NCI-H128 (cell line): ENCODE measurements at regions not wholly inside any gene's neighbourhood (a gene's known extent, or its start where the extent isn't known, plus 50 kb on each side); places are given as distances from the start of the nearest gene placed in this dataset.

Experiments used
- DNase-seq: peaks from one replicate; lab custom pipeline; 2025; ENCODE audit not compliant: unreplicated experiment; lab: John Stamatoyannopoulos, UW

- no peak for DNase-seq
These were observed 275.9 kb downstream of the CDCA7 start for GRCh38 chr2:173630425-173631126.

DNA sequence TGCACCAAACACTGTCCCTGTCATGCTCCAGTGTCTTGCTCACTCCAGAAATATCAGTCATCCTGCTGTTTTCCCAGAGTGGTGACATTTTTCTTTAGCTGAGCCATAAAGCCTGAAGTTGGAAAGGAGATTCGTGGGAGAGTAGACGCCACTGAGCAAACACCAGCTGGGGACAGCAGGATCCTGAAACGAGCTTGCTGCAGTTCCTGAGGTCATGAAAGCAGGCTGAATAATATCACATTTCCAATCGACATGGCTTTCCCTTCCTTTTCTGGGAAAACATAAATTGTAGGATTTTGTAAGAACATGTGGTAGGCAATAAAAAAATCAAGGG, 276.4 kb downstream of the CDCA7 start:
- DNase-seq = no peak

DNA sequence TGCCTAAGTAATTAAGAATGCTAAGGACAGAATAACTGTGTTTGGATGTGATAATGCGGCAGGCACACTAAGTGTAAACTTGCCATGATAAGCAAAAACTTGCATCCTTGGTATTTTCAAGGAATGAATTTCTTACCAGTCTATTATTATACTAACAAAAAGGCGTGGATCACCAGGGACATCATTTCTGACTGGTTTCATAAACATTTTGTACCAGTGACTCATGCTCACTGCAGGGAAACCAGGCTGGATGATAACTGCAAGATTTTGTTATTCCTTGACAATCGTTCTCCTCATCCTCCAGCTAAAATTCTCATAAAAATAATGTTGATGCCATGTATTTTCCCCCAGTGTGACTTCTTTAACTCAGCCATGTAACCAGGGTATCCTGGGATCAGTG, 289.5 kb downstream of the CDCA7 start:
- no peak for DNase-seq

DNA sequence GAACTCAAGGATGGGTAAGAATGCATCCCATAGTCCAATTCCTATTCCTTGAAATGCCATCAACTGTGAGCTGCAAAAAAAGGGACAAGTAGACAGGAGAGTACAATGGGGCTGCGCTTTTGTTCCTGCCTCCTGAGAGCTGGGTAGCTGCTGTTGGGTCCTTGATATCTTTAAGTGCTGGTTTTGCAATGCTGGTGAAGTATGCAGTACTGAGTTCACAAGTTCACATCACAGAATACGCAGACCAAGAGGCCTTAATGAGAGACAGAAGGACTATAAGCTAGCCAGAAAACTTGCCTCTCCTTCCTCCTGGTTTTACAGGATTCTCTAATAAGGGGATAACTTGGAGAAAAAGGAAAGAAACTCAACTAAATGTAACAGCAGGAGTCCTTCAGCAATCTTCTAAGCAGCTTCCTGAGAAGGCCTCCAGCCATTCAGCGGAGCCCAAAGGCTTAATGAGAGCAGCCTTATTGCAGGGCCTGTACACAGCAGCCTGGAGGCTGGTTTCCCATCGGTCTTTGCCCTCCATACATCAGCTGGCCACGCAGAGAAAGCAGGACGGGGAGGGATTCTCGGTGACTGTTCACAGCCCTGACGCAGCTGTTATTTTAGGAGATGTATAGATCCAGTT, 293.1 kb downstream of the CDCA7 start:
- no peak for DNase-seq

DNA sequence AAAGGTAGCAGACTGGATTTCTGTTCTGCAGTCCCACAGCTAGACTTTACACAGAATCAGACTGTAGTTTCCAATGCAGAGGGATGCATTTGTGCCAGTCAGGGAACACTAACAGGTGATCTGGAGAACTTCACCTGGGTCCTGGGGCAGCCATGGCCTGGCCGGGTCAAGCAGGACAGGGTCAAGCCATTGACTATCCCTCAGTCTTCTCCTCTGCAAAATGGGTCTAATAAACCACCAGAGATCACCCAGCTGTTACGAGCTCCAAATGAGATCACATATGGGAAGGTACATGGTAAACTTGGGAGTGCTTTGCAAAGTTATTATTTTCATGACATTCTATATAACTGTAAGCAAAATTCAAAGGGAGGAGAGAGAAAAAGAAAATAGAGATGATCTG, 294.1 kb downstream of the CDCA7 start:
- no peak for DNase-seq

DNA sequence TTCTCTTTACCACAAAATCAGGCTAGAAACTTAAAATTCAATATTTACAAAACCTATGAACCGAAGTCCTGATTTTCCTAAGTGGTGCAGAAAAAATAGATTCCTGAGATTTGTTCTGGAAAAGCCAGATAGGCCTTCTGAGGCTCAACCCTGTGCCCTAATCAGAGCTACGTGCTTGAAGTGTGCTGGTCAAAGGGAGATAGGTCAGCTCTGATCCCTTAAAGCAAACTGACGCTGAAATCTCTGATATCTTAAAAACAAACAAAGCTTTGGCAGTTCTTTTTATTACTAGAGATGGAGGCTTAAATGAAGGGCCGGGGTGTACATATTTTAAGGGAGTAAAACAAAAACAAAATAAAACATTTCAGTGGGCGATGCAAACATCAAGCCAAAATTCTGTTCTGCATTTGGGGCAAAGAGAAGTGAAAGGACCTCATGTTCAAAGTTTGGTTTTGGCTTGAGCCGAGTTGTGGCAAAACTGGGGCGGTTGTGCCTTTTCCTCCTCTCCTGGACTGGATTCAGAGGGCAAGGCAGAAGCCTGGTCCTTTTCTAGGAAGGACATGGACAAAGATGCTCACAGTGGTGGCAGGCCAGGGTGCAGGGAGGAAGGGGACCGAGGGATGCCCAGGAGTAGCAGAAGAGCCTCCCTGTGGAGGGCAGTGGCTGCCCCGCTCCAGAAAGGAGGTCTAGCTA, 295.0 kb downstream of the CDCA7 start:
- no peak for DNase-seq

DNA sequence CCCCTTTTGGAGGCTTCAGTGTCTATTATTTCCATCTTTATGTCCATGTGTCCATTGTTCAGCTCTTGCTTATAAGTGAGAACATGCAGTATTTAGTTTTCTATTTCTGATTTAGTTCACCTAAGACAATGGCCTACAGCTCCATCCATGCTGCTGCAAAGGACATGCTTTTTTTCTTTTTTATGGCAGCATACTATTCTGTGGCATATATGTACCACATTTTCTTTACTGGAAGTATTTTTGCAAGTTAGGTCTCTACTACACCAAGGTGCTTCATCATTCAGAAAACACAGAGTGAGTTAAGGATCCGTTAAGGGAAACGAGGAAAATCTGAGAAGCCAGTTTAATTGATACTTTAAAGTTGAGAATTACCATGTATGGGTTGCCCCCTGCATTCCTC, 297.2 kb downstream of the CDCA7 start:
- no peak for DNase-seq

GRCh38 chr2:173652311-173652710, 297.6 kb downstream of the CDCA7 start:
- no peak for DNase-seq

DNA sequence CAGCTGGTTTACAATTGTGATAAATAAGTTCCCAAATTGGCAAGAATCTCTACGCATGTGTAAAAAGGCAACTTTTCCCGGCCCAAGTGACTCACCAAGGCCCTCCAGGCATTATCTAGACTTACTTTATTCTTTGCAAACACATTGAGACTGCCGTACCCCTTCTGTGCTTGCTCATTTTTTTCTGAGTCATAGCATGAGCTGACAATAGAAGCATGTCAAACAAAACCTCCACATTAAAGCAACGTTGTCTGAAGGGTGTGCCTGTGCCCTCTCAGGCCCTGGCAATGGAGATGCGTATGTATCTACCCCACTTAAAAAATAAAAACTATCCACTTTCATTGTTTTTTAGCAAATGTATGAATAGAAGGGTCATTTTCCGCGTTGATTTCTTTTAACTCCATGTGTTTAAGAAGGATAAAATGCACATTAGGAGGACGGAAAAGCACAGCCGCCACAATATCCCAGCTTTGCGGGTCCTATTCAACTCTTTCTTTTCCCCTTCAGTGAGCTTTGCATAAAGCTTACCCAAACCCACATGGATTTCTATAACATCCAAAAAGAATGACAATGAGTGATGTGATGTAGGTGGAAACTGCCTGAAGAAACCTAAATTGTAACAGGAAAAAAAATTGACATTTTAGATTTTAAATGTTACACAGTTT, 298.2 kb downstream of the CDCA7 start:
- DNase-seq = no peak

- no peak for DNase-seq
These were observed 298.7 kb downstream of the CDCA7 start for GRCh38 chr2:173653432-173653805.

DNA sequence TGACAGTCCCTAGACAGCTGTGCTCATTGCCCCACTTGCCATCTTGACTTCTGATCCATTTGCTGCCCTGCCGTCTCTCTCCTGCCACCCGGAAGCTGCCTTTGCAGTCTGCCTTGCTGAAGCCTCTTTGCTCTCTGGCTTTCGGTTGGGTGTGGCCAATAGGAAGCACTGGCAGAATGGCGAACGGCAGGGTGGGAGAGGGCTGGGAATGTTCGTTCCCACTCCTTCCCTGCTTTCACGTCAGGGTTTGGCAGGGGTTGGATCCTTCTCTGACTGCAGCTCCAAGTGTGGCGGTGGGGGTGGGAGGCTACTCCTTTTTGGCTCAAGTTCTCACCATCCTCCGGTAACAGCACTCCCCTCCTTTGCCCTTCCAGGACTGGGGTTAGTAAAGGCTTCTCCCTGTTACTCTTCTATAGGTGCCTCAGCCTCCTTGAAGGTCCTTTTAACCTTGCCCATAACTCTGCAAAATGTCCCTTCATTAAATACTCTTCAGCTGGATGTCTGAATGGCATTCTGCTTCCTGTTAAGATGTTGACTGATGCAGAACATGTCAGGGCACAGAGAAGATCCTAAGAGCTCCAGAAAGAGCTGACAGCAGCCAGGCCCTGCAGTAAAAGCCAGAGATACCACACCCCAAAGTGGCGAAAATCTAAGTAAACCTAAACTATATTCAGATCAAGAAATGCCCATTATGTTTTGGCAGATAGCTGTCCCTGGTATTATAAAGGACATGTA, 299.7 kb downstream of the CDCA7 start:
- no peak for DNase-seq

- DNase-seq = no peak
These were observed 300.2 kb downstream of the CDCA7 start for GRCh38 chr2:173654896-173655265.

GRCh38 chr2:173656086-173656485, 301.4 kb downstream of the CDCA7 start:
- no peak for DNase-seq

- DNase-seq = no peak
These were observed 303.5 kb downstream of the CDCA7 start for GRCh38 chr2:173657996-173658717.

- DNase-seq = no peak
These were observed 304.3 kb downstream of the CDCA7 start for GRCh38 chr2:173658946-173659371.

DNA sequence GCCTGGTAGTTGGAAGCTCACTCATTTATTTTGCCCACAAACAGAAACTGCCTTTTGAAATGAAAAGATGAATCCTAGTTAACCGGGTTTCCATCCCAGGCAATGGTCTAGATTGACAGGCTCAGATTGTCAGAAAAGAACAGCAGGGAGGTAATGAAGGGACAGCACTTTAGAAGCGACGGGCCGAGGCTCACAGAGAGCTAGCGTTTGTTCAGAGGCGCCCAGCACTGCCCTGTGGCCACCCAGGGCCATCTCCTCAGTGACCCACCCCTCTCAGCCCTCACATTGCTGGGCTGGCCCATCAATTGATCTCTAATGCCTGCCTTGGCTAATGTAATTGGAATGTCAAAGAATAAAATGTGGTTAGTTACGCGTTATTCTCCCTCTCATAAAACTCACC, 304.8 kb downstream of the CDCA7 start:
- DNase-seq = no peak

DNA sequence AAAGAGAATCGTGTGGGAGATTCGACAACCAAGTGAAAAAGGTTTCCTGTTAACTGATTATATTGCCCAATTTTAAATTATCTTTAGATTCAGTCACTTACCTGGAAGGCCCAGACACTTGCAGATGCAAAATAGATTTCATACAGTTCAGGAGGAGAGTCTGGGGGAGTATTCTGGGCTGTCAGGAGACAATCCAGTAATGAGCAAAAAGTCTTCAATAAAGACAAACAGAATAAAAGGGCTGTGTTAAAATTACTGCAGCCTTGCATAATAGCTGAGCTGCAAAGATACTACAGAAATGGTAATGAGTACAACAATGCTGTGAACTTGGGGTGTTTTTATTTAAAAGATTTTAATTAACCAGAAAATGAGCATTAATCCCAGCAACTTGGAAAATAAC, 303.6 kb downstream of the SP3 start:
- no peak for DNase-seq

DNA sequence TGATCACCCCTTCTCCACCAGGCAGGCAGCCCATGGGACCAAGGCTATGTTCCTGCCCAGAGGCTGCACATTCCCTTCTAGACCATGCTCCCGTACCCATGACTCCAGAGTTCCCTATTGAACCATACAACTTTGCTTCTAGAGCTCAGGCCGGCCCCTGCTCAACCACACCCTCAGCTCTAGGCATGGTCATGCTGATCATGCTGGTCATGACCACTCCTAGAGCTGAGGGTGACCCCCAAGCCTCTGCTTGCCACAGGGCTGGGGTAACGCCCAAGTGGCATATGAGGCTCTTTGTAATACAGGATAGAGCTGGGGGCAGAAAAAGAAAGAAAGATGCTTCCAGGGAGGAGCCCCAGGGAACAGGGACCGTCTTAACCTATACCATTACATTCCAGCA, 301.8 kb downstream of the SP3 start:
- DNase-seq = no peak

DNA sequence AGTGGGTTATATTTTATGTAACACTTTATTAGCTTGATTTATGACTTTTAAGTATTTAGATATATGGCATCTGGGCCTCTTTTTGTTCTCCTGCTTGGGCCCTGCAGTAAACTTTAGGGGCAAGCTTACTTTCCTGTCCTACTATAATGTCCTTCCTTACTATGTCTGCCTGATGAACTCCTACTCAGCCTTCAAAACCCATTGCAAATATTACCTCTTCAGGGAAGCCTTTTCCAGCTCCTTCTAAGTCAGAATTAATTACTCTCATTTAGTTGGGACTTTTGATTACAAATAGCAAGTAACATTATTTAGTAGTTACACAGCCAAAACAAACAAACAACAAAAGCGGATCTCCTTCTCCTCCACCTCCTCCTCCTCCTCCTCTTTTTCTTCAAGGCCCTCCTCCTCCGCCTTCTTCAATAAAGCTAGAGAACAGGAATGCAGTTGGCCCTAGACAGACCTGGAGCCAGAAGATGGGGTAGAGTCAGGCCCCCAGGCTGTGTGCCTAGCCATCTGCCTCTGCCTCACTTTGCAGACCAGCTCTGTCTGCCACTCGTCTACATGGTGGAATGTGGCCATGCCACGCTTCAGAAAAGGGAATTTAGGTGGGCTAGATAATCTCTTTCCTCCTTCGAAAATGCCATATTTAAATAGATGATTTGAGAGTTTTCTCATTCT, 301.2 kb downstream of the SP3 start:
- DNase-seq = no peak

DNA sequence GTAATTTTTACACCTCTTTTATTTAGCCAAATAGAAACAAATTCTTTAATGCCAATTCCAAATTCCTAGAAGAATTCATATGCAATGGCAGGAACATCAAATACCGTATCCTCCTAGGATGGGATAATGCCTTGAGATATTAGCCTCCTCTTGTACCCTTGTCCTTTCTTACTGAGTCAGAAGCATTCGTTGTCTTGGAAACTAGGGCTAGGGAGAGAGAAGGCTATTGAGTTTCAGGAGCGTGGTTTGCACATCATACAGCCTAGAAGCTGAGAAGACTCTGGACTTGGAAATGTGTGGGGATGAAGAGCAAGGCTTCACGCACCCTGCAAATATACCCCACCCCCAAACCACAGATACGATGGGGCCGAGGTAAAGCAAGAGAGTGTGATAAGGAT, 300.7 kb downstream of the SP3 start:
- no peak for DNase-seq
